ENCODE measurements at regions not wholly inside any gene's neighbourhood (a gene's known extent, or its start where the extent isn't known, plus 50 kb on each side); places are given as distances from the start of the nearest gene placed in this dataset.
A peak's percentile ranks its signal among the peaks of the same experiment; 100 is the strongest.

DNA sequence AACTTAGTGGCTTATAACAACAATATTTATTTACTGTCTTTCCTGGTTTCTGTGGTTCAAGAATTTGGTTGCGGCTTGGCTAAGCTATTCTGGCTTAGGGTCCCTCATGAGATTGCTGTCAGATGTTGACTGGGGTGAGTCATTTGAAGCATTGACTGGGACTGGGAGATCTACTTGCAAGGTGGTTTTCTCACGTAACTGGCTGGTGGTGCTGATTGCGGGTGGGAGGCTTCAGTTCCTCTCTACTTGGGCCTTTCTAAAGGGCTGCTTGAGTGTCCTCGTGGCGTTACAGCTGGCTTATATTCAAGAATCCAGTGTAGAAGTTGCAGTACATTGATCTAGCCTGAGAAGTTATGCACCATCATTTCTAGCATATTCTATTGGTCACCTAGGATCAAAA lies 218.5 kb upstream of the ELAVL2 start:
- no peaks in the 10 kb centered on the region for H3K27me3 Mint-ChIP-seq (ENCODE audit: insufficient read depth, low read depth)
- no peak for DNase-seq (ENCODE audit: low spot score)
- no peaks in the 10 kb centered on the region for H3K27me3 ChIP-seq
- H3K36me3 Mint-ChIP-seq = no peaks in the 10 kb centered on the region
- no peak overlapping the region for H3K4me3 ChIP-seq
- peak overlapping the region; percentile 44 for H3K27ac Mint-ChIP-seq
- H3K9me3 Mint-ChIP-seq = peaks cover 6% of the 10 kb centered on the region
- H3K4me1 ChIP-seq = peaks cover 33% of the 10 kb centered on the region
- no peak overlapping the region for H2AFZ ChIP-seq (replicated peaks)
- no peak for TF ChIP-seq EZH2 (IDR thresholded peaks at IDR 0.05)
- TF ChIP-seq EZH2phosphoT487 (IDR thresholded peaks at IDR 0.05) = no peak
- TF ChIP-seq, protein P1, sequence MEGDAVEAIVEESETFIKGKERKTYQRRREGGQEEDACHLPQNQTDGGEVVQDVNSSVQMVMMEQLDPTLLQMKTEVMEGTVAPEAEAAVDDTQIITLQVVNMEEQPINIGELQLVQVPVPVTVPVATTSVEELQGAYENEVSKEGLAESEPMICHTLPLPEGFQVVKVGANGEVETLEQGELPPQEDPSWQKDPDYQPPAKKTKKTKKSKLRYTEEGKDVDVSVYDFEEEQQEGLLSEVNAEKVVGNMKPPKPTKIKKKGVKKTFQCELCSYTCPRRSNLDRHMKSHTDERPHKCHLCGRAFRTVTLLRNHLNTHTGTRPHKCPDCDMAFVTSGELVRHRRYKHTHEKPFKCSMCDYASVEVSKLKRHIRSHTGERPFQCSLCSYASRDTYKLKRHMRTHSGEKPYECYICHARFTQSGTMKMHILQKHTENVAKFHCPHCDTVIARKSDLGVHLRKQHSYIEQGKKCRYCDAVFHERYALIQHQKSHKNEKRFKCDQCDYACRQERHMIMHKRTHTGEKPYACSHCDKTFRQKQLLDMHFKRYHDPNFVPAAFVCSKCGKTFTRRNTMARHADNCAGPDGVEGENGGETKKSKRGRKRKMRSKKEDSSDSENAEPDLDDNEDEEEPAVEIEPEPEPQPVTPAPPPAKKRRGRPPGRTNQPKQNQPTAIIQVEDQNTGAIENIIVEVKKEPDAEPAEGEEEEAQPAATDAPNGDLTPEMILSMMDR (IDR thresholded peaks at IDR 0.05) = no peak
- H4K20me1 ChIP-seq (ENCODE audit: low read depth) = no peaks in the 10 kb centered on the region
- no peak overlapping the region for H3K27ac ChIP-seq
- no peaks in the 10 kb centered on the region for H3K36me3 ChIP-seq
- H3K4me2 ChIP-seq = no peak overlapping the region
- H3K4me1 Mint-ChIP-seq = peaks cover 25% of the 10 kb centered on the region
- no peak overlapping the region for H3K4me3 Mint-ChIP-seq
- no peak overlapping the region for H3K9ac ChIP-seq
- no peaks in the 10 kb centered on the region for H3K79me2 ChIP-seq (ENCODE audit: low read depth)
- no peaks in the 10 kb centered on the region for H3K9me3 ChIP-seq (ENCODE audit: low read depth)
- H3F3A ChIP-seq (ENCODE audit: low read depth) = peaks cover 9% of the 10 kb centered on the region

DNA sequence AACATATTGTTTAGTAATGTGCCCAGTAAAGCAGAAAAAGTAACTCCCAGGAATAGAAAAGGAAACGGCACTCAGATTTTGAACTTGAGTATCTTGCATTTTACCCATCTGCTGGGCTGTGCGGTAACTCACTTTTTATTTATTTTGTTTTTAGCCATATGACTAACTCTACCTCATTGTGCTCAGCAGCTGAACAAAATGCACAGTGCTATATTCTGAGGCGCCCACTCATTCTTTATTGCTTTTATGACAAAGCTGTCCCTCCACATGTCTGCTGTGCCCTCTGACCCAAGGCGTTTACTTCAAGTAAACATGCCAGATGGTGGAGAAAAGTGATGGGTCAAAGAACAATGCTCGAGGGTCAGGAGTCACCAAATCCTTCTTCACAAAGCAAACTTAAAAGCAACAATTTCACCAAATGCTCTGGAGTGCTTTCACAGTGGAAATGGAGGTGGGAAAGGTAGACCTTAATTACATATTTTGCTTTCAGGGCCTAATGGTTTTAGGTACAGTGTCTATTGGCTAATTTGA lies 215.2 kb upstream of the ELAVL2 start:
- H3K4me2 ChIP-seq = peak overlapping the region; percentile 51
- H3K4me1 Mint-ChIP-seq = peaks cover 44% of the 10 kb centered on the region
- no peaks in the 10 kb centered on the region for H3K36me3 Mint-ChIP-seq
- peak overlapping the region; percentile 90 for H3K27ac Mint-ChIP-seq
- H3K9me3 ChIP-seq (ENCODE audit: low read depth) = no peaks in the 10 kb centered on the region
- H3K27me3 Mint-ChIP-seq (ENCODE audit: insufficient read depth, low read depth) = peaks cover 2% of the 10 kb centered on the region
- no peaks in the 10 kb centered on the region for H3K27me3 ChIP-seq
- H3K9me3 Mint-ChIP-seq = peaks cover 4% of the 10 kb centered on the region
- H3K36me3 ChIP-seq = no peaks in the 10 kb centered on the region
- H3K4me3 Mint-ChIP-seq = no peak overlapping the region
- TF ChIP-seq, protein P1 (IDR thresholded peaks at IDR 0.05) = no peak
- TF ChIP-seq EZH2phosphoT487 (IDR thresholded peaks at IDR 0.05) (no peak), EZH2 (IDR thresholded peaks at IDR 0.05) (no peak)
- H3K4me3 ChIP-seq = no peak overlapping the region
- peaks cover 9% of the 10 kb centered on the region for H3F3A ChIP-seq (ENCODE audit: low read depth)
- peaks cover 47% of the 10 kb centered on the region for H3K4me1 ChIP-seq
- no peak overlapping the region for H2AFZ ChIP-seq (replicated peaks)
- no peak overlapping the region for H3K27ac ChIP-seq
- no peaks in the 10 kb centered on the region for H3K79me2 ChIP-seq (ENCODE audit: low read depth)
- peak; percentile 73 for DNase-seq (ENCODE audit: low spot score)
- no peaks in the 10 kb centered on the region for H4K20me1 ChIP-seq (ENCODE audit: low read depth)
- no peak overlapping the region for H3K9ac ChIP-seq

DNA sequence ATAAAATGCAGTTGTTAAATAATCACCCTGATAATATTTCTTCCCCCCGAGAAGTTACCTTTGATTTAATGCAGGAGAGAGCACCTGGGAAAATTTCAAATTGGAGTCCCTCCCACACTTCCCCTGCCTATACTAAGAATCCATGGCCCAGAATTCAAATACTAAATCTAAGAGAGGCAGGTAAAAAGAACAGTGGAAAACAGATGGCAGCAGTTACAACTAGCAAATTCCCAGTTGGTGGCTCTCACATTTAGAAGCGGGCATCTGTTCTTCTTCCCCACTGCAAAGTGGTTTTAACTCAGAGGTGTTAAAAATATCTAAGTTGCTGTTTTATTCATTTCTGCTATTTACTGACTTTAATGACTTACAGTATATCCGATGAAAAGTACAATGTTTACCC lies 210.4 kb upstream of the ELAVL2 start:
- Histone ChIP-seq H3K79me2 (ENCODE audit: low read depth) (no peaks in the 10 kb centered on the region), H2AFZ (replicated peaks) (no peak overlapping the region), H3F3A (ENCODE audit: low read depth) (peaks cover 12% of the 10 kb centered on the region), H3K27ac (no peak overlapping the region), H3K9ac (no peak overlapping the region), H3K36me3 (no peaks in the 10 kb centered on the region), H3K27me3 (no peaks in the 10 kb centered on the region), H3K4me3 (no peak overlapping the region), H3K4me2 (no peak overlapping the region), H3K9me3 (ENCODE audit: low read depth) (no peaks in the 10 kb centered on the region), H4K20me1 (ENCODE audit: low read depth) (no peaks in the 10 kb centered on the region), H3K4me1 (peaks cover 45% of the 10 kb centered on the region)
- DNase-seq (ENCODE audit: low spot score) = no peak
- no peak overlapping the region for H3K27ac Mint-ChIP-seq
- H3K4me1 Mint-ChIP-seq = peaks cover 56% of the 10 kb centered on the region
- H3K36me3 Mint-ChIP-seq = no peaks in the 10 kb centered on the region
- TF ChIP-seq, protein P1 (IDR thresholded peaks at IDR 0.05) = no peak
- TF ChIP-seq EZH2 (IDR thresholded peaks at IDR 0.05) (no peak), EZH2phosphoT487 (IDR thresholded peaks at IDR 0.05) (no peak)
- peaks cover 2% of the 10 kb centered on the region for H3K27me3 Mint-ChIP-seq (ENCODE audit: insufficient read depth, low read depth)
- peaks cover 6% of the 10 kb centered on the region for H3K9me3 Mint-ChIP-seq
- no peak overlapping the region for H3K4me3 Mint-ChIP-seq

Measured in neural progenitor cell (in vitro differentiated cells).